GM23248 (cell line): ENCODE measurements at regions not wholly inside any gene's neighbourhood (a gene's known extent, or its start where the extent isn't known, plus 50 kb on each side); places are given as distances from the start of the nearest gene placed in this dataset.

Source experiments
- DNase-seq: peaks from one replicate; pipeline ENCODE4 v3.0.0-alpha.2; 2015
- H2AFZ ChIP-seq: fragments of 200-600 bp; sonication (generic); 2 replicates; pipeline ENCODE4 v1.6.1; 2016; ENCODE audit warnings: antibody characterized with exemption
- H3F3A ChIP-seq: fragments of 200-600 bp; sonication (generic); 2 replicates; pipeline ENCODE4 v1.6.1; 2016; ENCODE audit warnings: mild to moderate bottlenecking, antibody characterized with exemption, mixed run types; ENCODE audit not compliant: insufficient read depth
- H3K27ac ChIP-seq: fragments of 200-600 bp; sonication (generic); 2 replicates; pipeline ENCODE4 v1.5.1; 2016; ENCODE audit warnings: mild to moderate bottlenecking
- H3K27me3 ChIP-seq: fragments of 200-600 bp; sonication (generic); replicated peaks from 2 replicates; pipeline ENCODE4 v1.6.1; 2016; ENCODE audit warnings: mild to moderate bottlenecking; ENCODE audit not compliant: insufficient read depth
- H3K36me3 ChIP-seq: fragments of 200-600 bp; sonication (generic); 2 replicates; pipeline ENCODE4 v1.6.1; 2016; ENCODE audit warnings: low read depth, mild to moderate bottlenecking
- H3K4me1 ChIP-seq: fragments of 200-600 bp; sonication (generic); 2 replicates; pipeline ENCODE4 v1.6.1; 2016; ENCODE audit warnings: mild to moderate bottlenecking; ENCODE audit not compliant: insufficient read depth
- H3K4me2 ChIP-seq: fragments of 200-600 bp; sonication (generic); one replicate; pipeline ENCODE4 v1.6.1; 2016; ENCODE audit warnings: mild to moderate bottlenecking; ENCODE audit not compliant: unreplicated experiment
- H3K4me3 ChIP-seq: fragments of 200-600 bp; sonication (generic); 2 replicates; pipeline ENCODE4 v1.5.1; 2016; ENCODE audit warnings: mild to moderate bottlenecking
- H3K79me2 ChIP-seq: fragments of 200-600 bp; sonication (generic); 2 replicates; pipeline ENCODE4 v1.6.1; 2016; ENCODE audit warnings: mild to moderate bottlenecking; ENCODE audit not compliant: insufficient read depth
- H3K9ac ChIP-seq: fragments of 200-600 bp; sonication (generic); 2 replicates; pipeline ENCODE4 v1.6.1; 2016; ENCODE audit warnings: mild to moderate bottlenecking
- H3K9me2 ChIP-seq: fragments of 200-600 bp; sonication (generic); 2 replicates; pipeline ENCODE4 v1.6.1; 2016; ENCODE audit warnings: mixed run types, mild to moderate bottlenecking, moderate library complexity; ENCODE audit not compliant: insufficient read depth
- H3K9me3 ChIP-seq: fragments of 200-600 bp; sonication (generic); one replicate; pipeline ENCODE4 v1.6.1; 2017; ENCODE audit warnings: low read depth
- H4K20me1 ChIP-seq: fragments of 200-600 bp; sonication (generic); 2 replicates; pipeline ENCODE4 v1.6.0; 2016; ENCODE audit not compliant: insufficient read depth
- EZH2 ChIP-seq: fragments of 200-600 bp; sonication (generic); IDR thresholded peaks from 2 replicates; pipeline ENCODE4 v1.6.1; 2018; ENCODE audit warnings: antibody characterized with exemption, mild to moderate bottlenecking; ENCODE audit not compliant: insufficient read depth, poor library complexity, severe bottlenecking
- EZH2phosphoT487 ChIP-seq: fragments of 200-600 bp; sonication (generic); IDR thresholded peaks from 2 replicates; pipeline ENCODE4 v1.6.1; 2018; ENCODE audit warnings: antibody characterized with exemption, moderate library complexity, mild to moderate bottlenecking, low read depth; ENCODE audit not compliant: insufficient read depth
- WGBS, 2 experiments: methylation state at CpG; one replicate each; pipeline ENCODE4 v1.1.6; 2015 to 2017; ENCODE audit warnings: low lambda C conversion rate in 2 of 2, low coverage in 1 of 2; ENCODE audit errors: missing lambda C conversion rate in 2 of 2; 5-methylcytosine and 5-hydroxymethylcytosine counted together
- in situ Hi-C: fragments of 300-500 bp; cut with MboI; formaldehyde crosslinking; loops from 2 replicates; pipeline ENCODE4 v1.15.0; 2020

- in situ Hi-C loops = no loop called here
- Histone ChIP-seq H3K79me2 (no peaks in the 10 kb centered on the region), H4K20me1 (no peaks in the 10 kb centered on the region), H3K36me3 (no peaks in the 10 kb centered on the region), H3K27me3 (peaks cover 7% of the 10 kb centered on the region; the same call in 1 of the 2 replicates), H2AFZ (no peak overlapping the region), H3K9ac (no peak overlapping the region), H3K4me3 (no peak overlapping the region), H3K9me2 (no peaks in the 10 kb centered on the region), H3K27ac (no peak overlapping the region), H3K4me1 (no peaks in the 10 kb centered on the region), H3K4me2 (no peak overlapping the region), H3K9me3 (no peaks in the 10 kb centered on the region), H3F3A (no peaks in the 10 kb centered on the region)
- TF ChIP-seq EZH2 = no peak
- no peak for TF ChIP-seq EZH2phosphoT487
- DNase-seq = no peak
- WGBS, 2 experiments = 24 to 29% methylated on average over 5 of the region's 5 CpGs
Measured at GRCh38 chr2:40824278-40824677, 372.4 kb upstream of the SLC8A1 start.

- Histone ChIP-seq H3K4me2 (no peak overlapping the region), H3K4me1 (no peaks in the 10 kb centered on the region), H3F3A (no peaks in the 10 kb centered on the region), H3K9me3 (no peaks in the 10 kb centered on the region), H3K9me2 (no peaks in the 10 kb centered on the region), H3K36me3 (no peaks in the 10 kb centered on the region), H4K20me1 (no peaks in the 10 kb centered on the region), H3K9ac (no peak overlapping the region), H2AFZ (no peak overlapping the region), H3K27me3 (peaks cover 7% of the 10 kb centered on the region; the same call in 1 of the 2 replicates), H3K27ac (no peak overlapping the region), H3K4me3 (no peak overlapping the region), H3K79me2 (no peaks in the 10 kb centered on the region)
- DNase-seq = no peak
- in situ Hi-C loops = loop anchor here (25.0 kb wide), 1 partner anchor 960 kb away; no protein-coding TSS in a partner anchor
- TF ChIP-seq EZH2phosphoT487 (no peak), EZH2 (no peak)
Measured at GRCh38 chr2:40827392-40827791, 375.5 kb upstream of the SLC8A1 start.

GRCh38 chr2:40831321-40831873 is 379.5 kb upstream of the SLC8A1 start:
- H3K27ac ChIP-seq = no peak overlapping the region
- no peaks in the 10 kb centered on the region for H3F3A ChIP-seq
- H3K79me2 ChIP-seq = no peaks in the 10 kb centered on the region
- H3K4me2 ChIP-seq = no peak overlapping the region
- DNase-seq = no peak
- H4K20me1 ChIP-seq = no peaks in the 10 kb centered on the region
- no peak overlapping the region for H3K9ac ChIP-seq
- 40 to 51% methylated on average over 3 of the region's 3 CpGs for WGBS, 2 experiments
- no peak overlapping the region for H2AFZ ChIP-seq
- H3K27me3 ChIP-seq = peaks cover 7% of the 10 kb centered on the region; the same call in 1 of the 2 replicates
- no peak overlapping the region for H3K4me3 ChIP-seq
- H3K4me1 ChIP-seq = no peaks in the 10 kb centered on the region
- H3K9me3 ChIP-seq = no peaks in the 10 kb centered on the region
- in situ Hi-C loops = loop anchor here (25.0 kb wide), 1 partner anchor 956 kb away; no protein-coding TSS in a partner anchor
- no peak for TF ChIP-seq EZH2phosphoT487
- TF ChIP-seq EZH2 = no peak
- H3K36me3 ChIP-seq = no peaks in the 10 kb centered on the region
- no peaks in the 10 kb centered on the region for H3K9me2 ChIP-seq

GRCh38 chr2:40841856-40842255 is 390.0 kb upstream of the SLC8A1 start:
- in situ Hi-C loops = loop anchor here (25.0 kb wide), 1 partner anchor 945 kb away; no protein-coding TSS in a partner anchor
- Histone ChIP-seq H3K4me1 (no peaks in the 10 kb centered on the region), H3K9ac (no peak overlapping the region), H3K4me3 (no peak overlapping the region), H3K27me3 (no peaks in the 10 kb centered on the region), H3K79me2 (no peaks in the 10 kb centered on the region), H2AFZ (no peak overlapping the region), H3K9me2 (no peaks in the 10 kb centered on the region), H4K20me1 (no peaks in the 10 kb centered on the region), H3F3A (no peaks in the 10 kb centered on the region), H3K9me3 (no peaks in the 10 kb centered on the region), H3K27ac (no peak overlapping the region), H3K36me3 (no peaks in the 10 kb centered on the region), H3K4me2 (no peak overlapping the region)
- no peak for DNase-seq
- WGBS, 2 experiments = 55 to 57% methylated on average over 2 of the region's 2 CpGs
- TF ChIP-seq EZH2 (no peak), EZH2phosphoT487 (no peak)
